ENCODE measurements at regions not wholly inside any gene's neighbourhood (a gene's known extent, or its start where the extent isn't known, plus 50 kb on each side); places are given as distances from the start of the nearest gene placed in this dataset.

DNA sequence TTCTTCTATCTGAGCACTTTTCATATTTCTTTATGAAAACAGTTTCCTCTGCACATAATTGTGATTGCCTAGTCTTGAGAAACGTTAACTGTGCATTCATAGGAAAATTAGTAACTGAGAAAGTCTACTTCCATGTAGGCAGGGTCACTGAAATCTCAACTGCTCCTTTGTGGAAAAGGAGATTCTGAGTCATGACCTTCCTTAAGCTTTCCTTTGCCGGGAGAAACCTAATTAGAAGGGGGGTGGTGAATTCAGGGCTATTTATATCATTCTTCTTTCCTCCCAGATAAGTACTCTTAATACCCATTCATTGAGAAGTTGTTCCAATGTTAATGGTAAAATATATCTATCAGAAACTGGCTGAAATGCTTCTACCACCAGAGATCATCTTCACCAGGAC, 751.0 kb upstream of the TMEM132C start:
- Histone ChIP-seq H3K9ac (ENCODE audit: low read length) (no peak overlapping the region), H3K27ac (ENCODE audit: low read length) (no peak overlapping the region), H3F3A (ENCODE audit: insufficient read depth, low read length, poor library complexity, severe bottlenecking) (no peaks in the 10 kb centered on the region), H3K4me3 (ENCODE audit: low read length) (no peak overlapping the region), H2AFZ (ENCODE audit: low read depth, low read length) (no peak overlapping the region), H4K20me1 (ENCODE audit: insufficient read depth) (no peaks in the 10 kb centered on the region), H3K9me2 (ENCODE audit: insufficient read depth, low read length) (no peaks in the 10 kb centered on the region), H3K9me3 (ENCODE audit: low read length) (no peaks in the 10 kb centered on the region), H3K79me2 (replicated peaks; ENCODE audit: insufficient read depth, low read length) (no peaks in the 10 kb centered on the region), H3K4me2 (ENCODE audit: low read length) (no peak overlapping the region), H3K27me3 (ENCODE audit: insufficient read depth, low read depth, low read length) (no peaks in the 10 kb centered on the region), H3K36me3 (ENCODE audit: insufficient read depth, low read length) (no peaks in the 10 kb centered on the region)
- TF ChIP-seq EP300 (conservative IDR thresholded peaks at IDR 0.05; ENCODE audit: poor library complexity, severe bottlenecking) (no peak), REST (IDR thresholded peaks at IDR 0.05; ENCODE audit: borderline replicate concordance) (no peak), POLR2AphosphoS5 (IDR thresholded peaks at IDR 0.05) (no peak)
- TF ChIP-seq, protein P1, sequence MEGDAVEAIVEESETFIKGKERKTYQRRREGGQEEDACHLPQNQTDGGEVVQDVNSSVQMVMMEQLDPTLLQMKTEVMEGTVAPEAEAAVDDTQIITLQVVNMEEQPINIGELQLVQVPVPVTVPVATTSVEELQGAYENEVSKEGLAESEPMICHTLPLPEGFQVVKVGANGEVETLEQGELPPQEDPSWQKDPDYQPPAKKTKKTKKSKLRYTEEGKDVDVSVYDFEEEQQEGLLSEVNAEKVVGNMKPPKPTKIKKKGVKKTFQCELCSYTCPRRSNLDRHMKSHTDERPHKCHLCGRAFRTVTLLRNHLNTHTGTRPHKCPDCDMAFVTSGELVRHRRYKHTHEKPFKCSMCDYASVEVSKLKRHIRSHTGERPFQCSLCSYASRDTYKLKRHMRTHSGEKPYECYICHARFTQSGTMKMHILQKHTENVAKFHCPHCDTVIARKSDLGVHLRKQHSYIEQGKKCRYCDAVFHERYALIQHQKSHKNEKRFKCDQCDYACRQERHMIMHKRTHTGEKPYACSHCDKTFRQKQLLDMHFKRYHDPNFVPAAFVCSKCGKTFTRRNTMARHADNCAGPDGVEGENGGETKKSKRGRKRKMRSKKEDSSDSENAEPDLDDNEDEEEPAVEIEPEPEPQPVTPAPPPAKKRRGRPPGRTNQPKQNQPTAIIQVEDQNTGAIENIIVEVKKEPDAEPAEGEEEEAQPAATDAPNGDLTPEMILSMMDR (IDR thresholded peaks at IDR 0.05; ENCODE audit: poor library complexity, severe bottlenecking) = no peak

GRCh38 chr12:127516467-127516866, 750.5 kb upstream of the TMEM132C start:
- Histone ChIP-seq H4K20me1 (ENCODE audit: insufficient read depth) (no peaks in the 10 kb centered on the region), H3K9me3 (ENCODE audit: low read length) (no peaks in the 10 kb centered on the region), H3K79me2 (replicated peaks; ENCODE audit: insufficient read depth, low read length) (no peaks in the 10 kb centered on the region), H3K27me3 (ENCODE audit: insufficient read depth, low read depth, low read length) (no peaks in the 10 kb centered on the region), H3K9ac (ENCODE audit: low read length) (no peak overlapping the region), H3K36me3 (ENCODE audit: insufficient read depth, low read length) (no peaks in the 10 kb centered on the region), H3F3A (ENCODE audit: insufficient read depth, low read length, poor library complexity, severe bottlenecking) (no peaks in the 10 kb centered on the region), H3K9me2 (ENCODE audit: insufficient read depth, low read length) (no peaks in the 10 kb centered on the region), H3K4me2 (ENCODE audit: low read length) (no peak overlapping the region), H3K27ac (ENCODE audit: low read length) (no peak overlapping the region), H2AFZ (ENCODE audit: low read depth, low read length) (no peak overlapping the region), H3K4me3 (ENCODE audit: low read length) (no peak overlapping the region)
- TF ChIP-seq POLR2AphosphoS5 (IDR thresholded peaks at IDR 0.05) (no peak), TAF1 (IDR thresholded peaks at IDR 0.05; ENCODE audit: low read depth) (no peak), RAD21 (conservative IDR thresholded peaks at IDR 0.05) (no peak), EP300 (conservative IDR thresholded peaks at IDR 0.05; ENCODE audit: poor library complexity, severe bottlenecking) (no peak), SMC3 (conservative IDR thresholded peaks at IDR 0.05; ENCODE audit: poor library complexity) (no peak), REST (IDR thresholded peaks at IDR 0.05; ENCODE audit: borderline replicate concordance) (no peak), MXI1 (conservative IDR thresholded peaks at IDR 0.05; ENCODE audit: poor library complexity, severe bottlenecking) (no peak), EZH2 (IDR thresholded peaks at IDR 0.05; ENCODE audit: borderline replicate concordance, insufficient read depth, low read length, poor library complexity, severe bottlenecking) (no peak)
- TF ChIP-seq, protein P1 (IDR thresholded peaks at IDR 0.05; ENCODE audit: poor library complexity, severe bottlenecking) = no peak
